H9 (cell line): ENCODE measurements at regions not wholly inside any gene's neighbourhood (a gene's known extent, or its start where the extent isn't known, plus 50 kb on each side); places are given as distances from the start of the nearest gene placed in this dataset.

Experiments used
- DNase-seq: peaks from one replicate; pipeline ENCODE4 v3.0.0-alpha.2; 2017
- H2AFZ ChIP-seq: one replicate; pipeline ENCODE4 v1.6.1; 2013; ENCODE audit warnings: mild to moderate bottlenecking, low read length, control low read depth, moderate library complexity
- H2AK5ac ChIP-seq: 2 replicates; pipeline ENCODE4 v1.6.1; 2013; ENCODE audit warnings: low read length, control low read depth, mixed read lengths; ENCODE audit not compliant: insufficient read length
- H2BK120ac ChIP-seq: one replicate; pipeline ENCODE4 v1.6.1; 2013; ENCODE audit warnings: low read depth, mild to moderate bottlenecking, low read length, control low read depth, inconsistent platforms; ENCODE audit not compliant: poor library complexity, severe bottlenecking
- H2BK12ac ChIP-seq: 2 replicates; pipeline ENCODE4 v1.6.1; 2013; ENCODE audit warnings: low read length, control low read depth, mixed read lengths, low read depth; ENCODE audit not compliant: insufficient read length
- H2BK15ac ChIP-seq: 2 replicates; pipeline ENCODE4 v1.6.1; 2013; ENCODE audit warnings: low read depth, low read length, control low read depth
- H2BK20ac ChIP-seq: one replicate; pipeline ENCODE4 v1.6.1; 2013; ENCODE audit warnings: low read depth, mild to moderate bottlenecking, low read length, control low read depth, inconsistent platforms; ENCODE audit not compliant: poor library complexity, severe bottlenecking
- H2BK5ac ChIP-seq: 2 replicates; pipeline ENCODE4 v1.6.1; 2013; ENCODE audit warnings: low read length, control low read depth, mixed read lengths; ENCODE audit not compliant: insufficient read length
- H3K14ac ChIP-seq: 2 replicates; pipeline ENCODE4 v1.6.1; 2013; ENCODE audit warnings: low read length, control low read depth; ENCODE audit not compliant: insufficient read depth
- H3K18ac ChIP-seq: 2 replicates; pipeline ENCODE4 v1.6.1; 2013; ENCODE audit warnings: low read depth, mild to moderate bottlenecking, mixed read lengths, low read length, control low read depth; ENCODE audit not compliant: insufficient read length
- H3K23ac ChIP-seq: 2 replicates; pipeline ENCODE4 v1.6.1; 2013; ENCODE audit warnings: low read length, control low read depth, mixed read lengths, low read depth; ENCODE audit not compliant: insufficient read length
- H3K23me2 ChIP-seq: 2 replicates; pipeline ENCODE4 v1.6.1; 2013; ENCODE audit warnings: low read depth, mild to moderate bottlenecking, mixed read lengths, low read length, control low read depth; ENCODE audit not compliant: insufficient read length, poor library complexity, severe bottlenecking
- H3K27ac ChIP-seq: 2 replicates; pipeline ENCODE4 v1.5.1; 2013; ENCODE audit warnings: low read length, control low read depth, mixed read lengths, low read depth; ENCODE audit not compliant: insufficient read length
- H3K27me3 ChIP-seq: 2 replicates; pipeline ENCODE4 v1.6.1; 2013; ENCODE audit warnings: low read length, control low read depth, inconsistent platforms; ENCODE audit not compliant: insufficient read depth
- H3K4ac ChIP-seq: 2 replicates; pipeline ENCODE4 v1.6.1; 2013; ENCODE audit warnings: low read depth, mild to moderate bottlenecking, control low read depth, inconsistent platforms, low read length, moderate library complexity
- H3K4me1 ChIP-seq: 2 replicates; pipeline ENCODE4 v1.6.1; 2013; ENCODE audit warnings: low read length, control low read depth, inconsistent platforms; ENCODE audit not compliant: insufficient read depth
- H3K4me2 ChIP-seq: 2 replicates; pipeline ENCODE4 v1.6.1; 2013; ENCODE audit warnings: low read length, control low read depth, mixed read lengths; ENCODE audit not compliant: insufficient read length, insufficient read depth
- H3K56ac ChIP-seq: 2 replicates; pipeline ENCODE4 v1.6.1; 2013; ENCODE audit warnings: low read depth, mild to moderate bottlenecking, mixed read lengths, low read length, control low read depth; ENCODE audit not compliant: insufficient read length
- H3K79me1 ChIP-seq: 2 replicates; pipeline ENCODE4 v1.6.1; 2013; ENCODE audit warnings: low read depth, mild to moderate bottlenecking, moderate library complexity, low read length, control low read depth, inconsistent platforms; ENCODE audit not compliant: insufficient read depth, poor library complexity, severe bottlenecking
- H3K79me2 ChIP-seq: 2 replicates; pipeline ENCODE4 v1.6.1; 2013; ENCODE audit warnings: low read length, control low read depth, inconsistent platforms; ENCODE audit not compliant: insufficient read depth
- H3K9ac ChIP-seq: 2 replicates; pipeline ENCODE4 v1.6.1; 2013; ENCODE audit warnings: low read length, control low read depth, mixed read lengths; ENCODE audit not compliant: insufficient read length; ENCODE audit errors: extremely low read depth
- H3K9me3 ChIP-seq: one replicate; pipeline ENCODE4 v1.6.1; 2013; ENCODE audit warnings: low read depth, low read length, inconsistent platforms; ENCODE audit not compliant: control insufficient read depth
- H3T11ph ChIP-seq: one replicate; pipeline ENCODE4 v1.6.1; 2013; ENCODE audit warnings: mild to moderate bottlenecking, low read length, control low read depth, inconsistent platforms
- H4K20me1 ChIP-seq: one replicate; pipeline ENCODE4 v1.6.1; 2013; ENCODE audit not compliant: control insufficient read depth, insufficient read length, insufficient read depth
- H4K5ac ChIP-seq: 2 replicates; pipeline ENCODE4 v1.6.1; 2013; ENCODE audit warnings: low read depth, mild to moderate bottlenecking, mixed read lengths, low read length, control low read depth; ENCODE audit not compliant: insufficient read length
- H4K8ac ChIP-seq: replicated peaks from 2 replicates; pipeline ENCODE4 v1.6.1; 2013; ENCODE audit warnings: low read length, control low read depth, mixed read lengths, low read depth; ENCODE audit not compliant: insufficient read length
- H4K91ac ChIP-seq: 2 replicates; pipeline ENCODE4 v1.6.1; 2013; ENCODE audit warnings: low read depth, mild to moderate bottlenecking, moderate library complexity, mixed read lengths, low read length, control low read depth; ENCODE audit not compliant: insufficient read length
- H3K27ac Mint-ChIP-seq, 3 experiments: 2 replicates in 2 of 3; 3 replicates in 1 of 3; pipeline ENCODE4 v1.8.0; 2020 to 2021; ENCODE audit warnings: mixed read lengths in 3 of 3, mild to moderate bottlenecking in 1 of 3, moderate library complexity in 1 of 3
- H3K27me3 Mint-ChIP-seq: 2 replicates; pipeline ENCODE4 v1.8.0; 2021; ENCODE audit warnings: low read depth, mild to moderate bottlenecking, moderate library complexity, mixed read lengths
- H3K36me3 Mint-ChIP-seq, 3 experiments: 2 replicates in 2 of 3; 3 replicates in 1 of 3; pipeline ENCODE4 v1.8.0; 2020 to 2021; ENCODE audit warnings: low read depth in 3 of 3, mixed read lengths in 3 of 3; ENCODE audit not compliant: insufficient read depth in 1 of 3
- H3K4me1 Mint-ChIP-seq, 2 experiments: 2 replicates each; pipeline ENCODE4 v1.8.0; 2020; ENCODE audit warnings: mixed read lengths in 2 of 2
- H3K4me3 Mint-ChIP-seq, 2 experiments: 2 replicates in 1 of 2; 3 replicates in 1 of 2; pipeline ENCODE4 v1.8.0; 2020 to 2021; ENCODE audit warnings: mild to moderate bottlenecking in 2 of 2, mixed read lengths in 2 of 2, moderate library complexity in 1 of 2
- H3K9me3 Mint-ChIP-seq, 2 experiments: 2 replicates in 1 of 2; 3 replicates in 1 of 2; pipeline ENCODE4 v1.8.0; 2020; ENCODE audit warnings: mild to moderate bottlenecking in 2 of 2, mixed read lengths in 2 of 2, moderate library complexity in 1 of 2
- CTCF ChIP-seq: fragments of 200-600 bp; sonication (generic); conservative IDR thresholded peaks from 3 replicates; pipeline ENCODE4 v1.8.0; 2021; ENCODE audit warnings: antibody characterized with exemption, mild to moderate bottlenecking
- WGBS: extraction: QIAGEN DNeasy Blood & Tissue Kit; methylation state at CpG from one replicate; pipeline ENCODE4 v1.1.7; 2013; ENCODE audit warnings: missing lambda C conversion rate, low lambda C conversion rate, mixed read lengths; ENCODE audit not compliant: insufficient read length; ENCODE audit errors: extremely low coverage; 5-methylcytosine and 5-hydroxymethylcytosine counted together

- Histone ChIP-seq H3K18ac (no peak overlapping the region), H4K5ac (no peak overlapping the region), H2BK12ac (no peak overlapping the region), H2BK5ac (no peak overlapping the region), H2BK120ac (no peak overlapping the region), H3K56ac (no peak overlapping the region), H2AK5ac (no peak overlapping the region), H3K4me1 (no peaks in the 10 kb centered on the region), H3K79me2 (no peaks in the 10 kb centered on the region), H3K9ac (no peak overlapping the region), H2BK15ac (no peak overlapping the region), H2BK20ac (no peak overlapping the region), H2AFZ (peak overlapping the region; percentile 48), H3K4ac (no peak overlapping the region), H3K27me3 (no peaks in the 10 kb centered on the region), H3K14ac (no peak overlapping the region), H4K8ac (no peak overlapping the region), H3K4me2 (no peak overlapping the region), H4K20me1 (no peaks in the 10 kb centered on the region), H3K27ac (no peak overlapping the region), H3K23ac (no peak overlapping the region), H4K91ac (no peak overlapping the region), H3T11ph (no peak overlapping the region), H3K79me1 (no peaks in the 10 kb centered on the region), H3K23me2 (no peaks in the 10 kb centered on the region), H3K9me3 (no peaks in the 10 kb centered on the region)
- Mint-ChIP-seq H3K4me1 (no peaks in the 10 kb centered on the region), H3K4me3 (no peak overlapping the region), H3K27ac (no peak overlapping the region), H3K9me3 (peaks cover 20 to 27% of the 10 kb centered on the region in 2 experiments), H3K27me3 (no peaks in the 10 kb centered on the region), H3K36me3 (peaks cover 7 to 30% (median 10%) of the 10 kb centered on the region in 3 experiments; a peak in 6 of 7 replicates)
- no peak for TF ChIP-seq CTCF
- DNase-seq = no peak
- no CpG with 5 or more reads among the region's 3 CpGs for WGBS
Observed at GRCh38 chr4:123987408-123987807, 590.8 kb downstream of the SPRY1 start.
